Psoas muscle (tissue), 7 donors: ENCODE measurements at regions not wholly inside any gene's neighbourhood (a gene's known extent, or its start where the extent isn't known, plus 50 kb on each side); places are given as distances from the start of the nearest gene placed in this dataset.
A peak's percentile ranks its signal among the peaks of the same experiment; 100 is the strongest.
"Not testable (repeated sequence)": the region's sequence is repeated elsewhere in the genome, so short reads cannot be mapped to it uniquely, and the experiment has no call there.

ENCODE experiments used
- ATAC-seq, 4 donors: fragments of 200-7000 bp; cut with Tn5 transposase; one replicate each; pipeline ENCODE4 v1.9.1; 2020; ENCODE audit warnings: moderate library complexity in 3 of 4, mild to moderate bottlenecking in 2 of 4
- DNase-seq, 2 donors: peaks; one replicate each; pipeline ENCODE4 v3.0.0-alpha.2; 2020
- H3K27ac ChIP-seq: fragments of 200-600 bp; one replicate; pipeline ENCODE4 v1.8.0; 2022
- H3K27me3 ChIP-seq, 3 donors: fragments of 200-600 bp in 1 of 3; one replicate each; pipeline versions ENCODE4 v1.6.1 to v1.8.0; 2013 to 2022; ENCODE audit warnings: low read length in 2 of 3, mild to moderate bottlenecking in 2 of 3, moderate library complexity in 1 of 3; ENCODE audit not compliant: insufficient read depth in 3 of 3
- H3K36me3 ChIP-seq, 2 donors: fragments of 200-600 bp in 1 of 2; one replicate each; pipeline versions ENCODE4 v1.6.1 to v1.8.0; 2013 to 2022; ENCODE audit warnings: low read depth in 1 of 2, mild to moderate bottlenecking in 1 of 2, moderate library complexity in 1 of 2; ENCODE audit not compliant: insufficient read depth in 1 of 2
- H3K4me1 ChIP-seq: fragments of 200-600 bp; one replicate; pipeline ENCODE4 v1.8.0; 2022
- H3K4me3 ChIP-seq: fragments of 200-600 bp; one replicate; pipeline ENCODE4 v1.8.0; 2022; ENCODE audit warnings: mild to moderate bottlenecking
- H3K9me3 ChIP-seq: fragments of 200-600 bp; one replicate; pipeline ENCODE4 v1.8.0; 2022
- WGBS, 3 donors: extraction: QIAGEN DNeasy Blood & Tissue Kit; methylation state at CpG; one replicate each; pipeline versions ENCODE4 v1.1.6 to v1.1.7; 2013; 5-methylcytosine and 5-hydroxymethylcytosine counted together
- intact Hi-C, 2 donors: fragments of 100-400 bp; cut with DNase I; formaldehyde crosslinking; loops; one replicate each; pipeline versions ENCODE4 v1.11.0 to v1.14.2; 2022
- donor health status: healthy with polysubstance abuse.
- donor health status: DM: no; HTN: no; CAD: no; lungs with moderate emphysema.
- donor health status: Bipolar disorder and iron deficiency.
- donor health status: healthy.
- donor health status: DM: yes; HTN: yes; CAD: no.
- donor health status: DM: no; HTN: no; CAD: no.
- donor health status: DM: yes; HTN: yes; CAD: no.

GRCh38 chr1:146323302-146323701 lies 94.5 kb upstream of the NOTCH2NLA start:
- H3K27me3 ChIP-seq, H3K36me3 ChIP-seq, H3K4me3 ChIP-seq, H3K4me1 ChIP-seq, H3K27ac ChIP-seq, DNase-seq, intact Hi-C loops, H3K9me3 ChIP-seq: not testable (repeated sequence)
- ATAC-seq = peak in 3 of 4 donors; percentile 29 to 53 (median 40)
- WGBS, 3 donors = no CpG with 5 or more reads among the region's 1 CpG

- peak; percentile 93 to 98 (median 96) for ATAC-seq
- DNase-seq, H3K4me3 ChIP-seq, H3K27me3 ChIP-seq, H3K27ac ChIP-seq, intact Hi-C loops, H3K4me1 ChIP-seq, H3K36me3 ChIP-seq, H3K9me3 ChIP-seq: not testable (repeated sequence)
- 23 to 42% (median 32%) methylated on average over 1 to 2 of the region's 4 CpGs for WGBS, 3 donors
Observed at GRCh38 chr1:146322893-146323292, 94.1 kb upstream of the NOTCH2NLA start.

- WGBS, 3 donors = 95 to 100% (median 97%) methylated on average over 1 of the region's 4 CpGs
- intact Hi-C loops = not testable (repeated sequence)
Observed at GRCh38 chr1:146318715-146319114, 89.9 kb upstream of the NOTCH2NLA start.

GRCh38 chr1:146317785-146318184 lies 89.0 kb upstream of the NOTCH2NLA start:
- H3K4me1 ChIP-seq, H3K9me3 ChIP-seq, H3K27me3 ChIP-seq, intact Hi-C loops, H3K36me3 ChIP-seq, H3K27ac ChIP-seq, ATAC-seq, DNase-seq, H3K4me3 ChIP-seq: not testable (repeated sequence)
- WGBS, 3 donors = 93 to 100% (median 93%) methylated on average over 1 of the region's 1 CpG

More at GRCh38 chr1:146318715-146319114, 89.9 kb upstream of the NOTCH2NLA start:
- H3K4me1 ChIP-seq, H3K4me3 ChIP-seq, H3K27me3 ChIP-seq, H3K27ac ChIP-seq, ATAC-seq, H3K36me3 ChIP-seq, H3K9me3 ChIP-seq, DNase-seq: not testable (repeated sequence)

- H3K9me3 ChIP-seq, intact Hi-C loops, ATAC-seq: not testable (repeated sequence)
Observed at GRCh38 chr1:146314449-146315246, 85.8 kb upstream of the NOTCH2NLA start.

GRCh38 chr1:146310579-146310978 lies 81.8 kb upstream of the NOTCH2NLA start:
- not testable (repeated sequence) for H3K4me1 ChIP-seq, DNase-seq, H3K27ac ChIP-seq

More at GRCh38 chr1:146314449-146315246, 85.8 kb upstream of the NOTCH2NLA start:
- H3K36me3 ChIP-seq, H3K27ac ChIP-seq, H3K27me3 ChIP-seq, DNase-seq, H3K4me3 ChIP-seq, H3K4me1 ChIP-seq: not testable (repeated sequence)
- WGBS, 3 donors = no CpG with 5 or more reads among the region's 5 CpGs

GRCh38 chr1:146309427-146309826 lies 80.6 kb upstream of the NOTCH2NLA start:
- peak; percentile 42 to 65 (median 55) for ATAC-seq
- H3K36me3 ChIP-seq, H3K4me1 ChIP-seq, intact Hi-C loops, H3K27ac ChIP-seq, DNase-seq, H3K4me3 ChIP-seq, H3K9me3 ChIP-seq, H3K27me3 ChIP-seq: not testable (repeated sequence)
- WGBS, 3 donors = no CpG with 5 or more reads among the region's 1 CpG

More at GRCh38 chr1:146310579-146310978, 81.8 kb upstream of the NOTCH2NLA start:
- H3K4me3 ChIP-seq, H3K27me3 ChIP-seq, H3K9me3 ChIP-seq, intact Hi-C loops, H3K36me3 ChIP-seq: not testable (repeated sequence)
- ATAC-seq = peak; percentile 55 to 80 (median 66)

- H3K4me1 ChIP-seq, H3K36me3 ChIP-seq, H3K4me3 ChIP-seq, ATAC-seq, DNase-seq, H3K27ac ChIP-seq, H3K9me3 ChIP-seq, intact Hi-C loops, H3K27me3 ChIP-seq: not testable (repeated sequence)
- 67 to 86% methylated on average over 1 of the region's 1 CpG; no CpG with 5 or more reads in 1 of the 3 donors for WGBS, 3 donors
Observed at GRCh38 chr1:146308892-146309291, 80.1 kb upstream of the NOTCH2NLA start.

- H3K4me3 ChIP-seq, H3K9me3 ChIP-seq, intact Hi-C loops, H3K4me1 ChIP-seq, DNase-seq, H3K27ac ChIP-seq, H3K36me3 ChIP-seq, H3K27me3 ChIP-seq: not testable (repeated sequence)
- ATAC-seq = peak in 2 of 4 donors; percentile 45 to 55
- 76 to 83% (median 82%) methylated on average over 3 of the region's 5 CpGs for WGBS, 3 donors
Observed at GRCh38 chr1:146308152-146308551, 79.3 kb upstream of the NOTCH2NLA start.

- intact Hi-C loops, H3K27me3 ChIP-seq, DNase-seq, H3K27ac ChIP-seq, H3K4me3 ChIP-seq, H3K9me3 ChIP-seq, H3K4me1 ChIP-seq, H3K36me3 ChIP-seq: not testable (repeated sequence)
- WGBS, 3 donors = no CpG with 5 or more reads among the region's 5 CpGs
- peak; percentile 24 to 37 (median 30) for ATAC-seq
Observed at GRCh38 chr1:146307632-146308031, 78.8 kb upstream of the NOTCH2NLA start.

GRCh38 chr1:146306651-146307050 lies 77.8 kb upstream of the NOTCH2NLA start:
- intact Hi-C loops, H3K36me3 ChIP-seq, H3K27me3 ChIP-seq, H3K27ac ChIP-seq, ATAC-seq, H3K9me3 ChIP-seq, DNase-seq, H3K4me1 ChIP-seq, H3K4me3 ChIP-seq: not testable (repeated sequence)
